Endothelial cell of umbilical vein (primary cell): ENCODE measurements at regions not wholly inside any gene's neighbourhood (a gene's known extent, or its start where the extent isn't known, plus 50 kb on each side); places are given as distances from the start of the nearest gene placed in this dataset.

Experiments used
- BruUV-seq: library from RNA; stranded (reverse); fragments of 400-500 nt; replicated peaks from 2 replicates; lab custom pipeline; 2021; lab: Mats Ljungman, UMichigan
- CTCF ChIA-PET: fragments of 300-600, 350-600 bp; sonication (Branson Sonifier 250); formaldehyde crosslinking; loops from one replicate; lab custom pipeline; 2021; ENCODE audit warnings: antibody characterized with exemption, inconsistent platforms; lab: Charles Lee
- POLR2A ChIA-PET: fragments of 300-600, 350-600 bp; sonication (Branson Sonifier 250); formaldehyde crosslinking; loops from one replicate; lab custom pipeline; 2021; ENCODE audit warnings: antibody characterized with exemption, inconsistent platforms; lab: Charles Lee
- DNase-seq: peaks from one replicate; pipeline ENCODE4 v3.0.0-alpha.2; 2011; ENCODE audit warnings: low read depth, low spot score
- FAIRE-seq: peaks from 2 replicates; lab custom pipeline; 2011; peaks lifted over from hg19 to GRCh38; lab: Jason Lieb, UNC
- H2AFZ ChIP-seq: 2 replicates; pipeline ENCODE4 v1.6.0; 2012; ENCODE audit warnings: low read depth, low read length, control low read depth, inconsistent platforms
- H3K27ac ChIP-seq: 2 replicates; pipeline ENCODE4 v1.5.1; 2011; ENCODE audit warnings: low read depth, mild to moderate bottlenecking, control low read depth, low read length, moderate library complexity; ENCODE audit not compliant: insufficient read depth
- H3K27me3 ChIP-seq, 2 experiments: 2 replicates each; pipeline versions ENCODE4 v1.6.0 to v1.6.1; 2011; ENCODE audit warnings: low read length in 2 of 2, mixed read lengths in 1 of 2; ENCODE audit not compliant: control insufficient read depth in 2 of 2, insufficient read depth in 2 of 2
- H3K36me3 ChIP-seq, 2 experiments: 2 replicates in 1 of 2; 3 replicates in 1 of 2; pipeline ENCODE4 v1.5.1; 2011; ENCODE audit warnings: low read length in 2 of 2, mild to moderate bottlenecking in 1 of 2, moderate library complexity in 1 of 2; ENCODE audit not compliant: control insufficient read depth in 2 of 2, insufficient read depth in 2 of 2; ENCODE audit errors: extremely low read depth in 1 of 2
- H3K4me1 ChIP-seq: 3 replicates; pipeline ENCODE4 v1.5.1; 2011; ENCODE audit warnings: mild to moderate bottlenecking, low read length; ENCODE audit not compliant: control insufficient read depth, insufficient read depth; ENCODE audit errors: extremely low read depth
- H3K4me2 ChIP-seq: 2 replicates; pipeline ENCODE4 v1.6.1; 2011; ENCODE audit warnings: low read length, control low read depth, mixed read lengths; ENCODE audit not compliant: insufficient read depth
- H3K4me3 ChIP-seq, 3 experiments: fragments of 200-600 bp in 1 of 3; sonication (generic), shearing (Covaris generic) in 1 of 3; replicated peaks in 1 of 3; 2 replicates each; pipeline ENCODE4 v1.5.1; 2011 to 2016; ENCODE audit warnings: control low read depth in 3 of 3, low read length in 3 of 3, mild to moderate bottlenecking in 2 of 3, inconsistent platforms in 1 of 3, low read depth in 1 of 3, moderate library complexity in 1 of 3; ENCODE audit not compliant: insufficient read depth in 1 of 3
- H3K79me2 ChIP-seq: 2 replicates; pipeline ENCODE4 v1.6.0; 2012; ENCODE audit warnings: low read length, inconsistent platforms; ENCODE audit not compliant: control insufficient read depth, insufficient read depth
- H3K9ac ChIP-seq: replicated peaks from 2 replicates; pipeline ENCODE3; 2011; ENCODE audit warnings: low read length, control low read depth; ENCODE audit not compliant: insufficient read depth; ENCODE audit errors: extremely low read depth
- H3K9me1 ChIP-seq: replicated peaks from 3 replicates; pipeline ENCODE4 v1.6.0; 2011; ENCODE audit warnings: mild to moderate bottlenecking, low read length; ENCODE audit not compliant: control insufficient read depth, insufficient read depth; ENCODE audit errors: extremely low read depth
- H3K9me3 ChIP-seq: replicated peaks from 2 replicates; pipeline ENCODE4 v1.5.1; 2012; ENCODE audit warnings: low read length, inconsistent platforms; ENCODE audit not compliant: control insufficient read depth, insufficient read depth
- H4K20me1 ChIP-seq: replicated peaks from 2 replicates; pipeline ENCODE3; 2011; ENCODE audit warnings: mild to moderate bottlenecking, low read length; ENCODE audit not compliant: control insufficient read depth, insufficient read depth; ENCODE audit errors: extremely low read depth
- EZH2 ChIP-seq: IDR thresholded peaks from 2 replicates; pipeline ENCODE4 v1.6.1; 2012; ENCODE audit warnings: borderline replicate concordance, low read depth, mild to moderate bottlenecking, moderate library complexity, low read length, inconsistent platforms; ENCODE audit not compliant: severe bottlenecking
- FOS ChIP-seq: IDR thresholded peaks from 2 replicates; pipeline ENCODE4 v1.6.1; 2011; ENCODE audit warnings: mild to moderate bottlenecking, low read length, moderate library complexity, borderline replicate concordance; ENCODE audit not compliant: insufficient read depth
- GATA2 ChIP-seq: IDR thresholded peaks from 2 replicates; pipeline ENCODE4 v1.7.0; 2011; ENCODE audit warnings: low read depth, mild to moderate bottlenecking, moderate library complexity, mixed read lengths, low read length; ENCODE audit not compliant: insufficient read length, insufficient read depth
- JUN ChIP-seq: IDR thresholded peaks from 2 replicates; pipeline ENCODE4 v1.6.1; 2011; ENCODE audit warnings: borderline replicate concordance, low read depth; ENCODE audit not compliant: insufficient read length, insufficient read depth
- MYC ChIP-seq: IDR thresholded peaks from one replicate; pipeline ENCODE4 v1.6.1; 2011; ENCODE audit warnings: mild to moderate bottlenecking, low read depth, low read length
- POLR2A ChIP-seq: IDR thresholded peaks from 2 replicates; pipeline ENCODE4 v1.6.1; 2012; ENCODE audit warnings: low read depth, mild to moderate bottlenecking, control low read depth, low read length
- POLR2AphosphoS5 ChIP-seq: IDR thresholded peaks from 2 replicates; pipeline ENCODE4 v1.6.1; 2012; ENCODE audit warnings: low read depth, mild to moderate bottlenecking, control low read depth, low read length, moderate library complexity; ENCODE audit not compliant: insufficient read depth
- dilution Hi-C: fragments of 300-500 bp; cut with MboI; formaldehyde crosslinking; loops from one replicate; pipeline ENCODE4 v1.15.0; 2019; ENCODE audit warnings: low sequenced_read_pairs; ENCODE audit not compliant: extremely low pct_ligation_motif_present
- intact Hi-C: fragments of 100-400 bp; cut with micrococcal nuclease; formaldehyde crosslinking; loops from one replicate; pipeline ENCODE4 v1.10.0; 2022
- TF ChIP-seq, protein P1 (sequence below), 2 donors: IDR thresholded peaks; 1 replicate in 1 of 2; 2 replicates in 1 of 2; pipeline ENCODE4 v1.5.1; 2011; ENCODE audit warnings: low read length in 2 of 2, mild to moderate bottlenecking in 2 of 2, moderate library complexity in 2 of 2, control low read depth in 1 of 2, inconsistent platforms in 1 of 2, low read depth in 1 of 2; ENCODE audit not compliant: insufficient read depth in 1 of 2; ENCODE audit errors: extremely low read depth in 1 of 2
- TF ChIP-seq, protein P2 (sequence below): IDR thresholded peaks from 2 replicates; pipeline ENCODE4 v1.6.1; 2011; ENCODE audit not compliant: insufficient read depth, insufficient read length

DNA sequence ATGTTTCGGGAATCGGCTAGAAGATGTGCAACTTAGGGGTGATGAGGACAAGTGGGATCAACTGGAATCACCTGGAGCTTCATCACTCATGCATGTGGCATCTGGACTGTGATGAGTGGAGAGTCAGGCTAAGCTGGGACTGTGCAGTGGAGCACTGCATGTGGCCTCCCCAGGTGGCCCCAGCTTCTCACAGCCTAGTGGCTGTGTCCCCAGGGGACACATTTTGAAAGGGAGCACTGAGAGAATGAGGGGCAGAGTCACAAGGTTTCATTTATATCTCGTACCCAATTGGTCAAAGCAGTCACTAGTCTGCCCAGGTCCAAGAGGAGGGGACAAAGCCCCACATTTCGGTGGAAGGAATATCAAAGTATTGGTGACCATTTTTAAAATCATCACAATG, 54.8 kb upstream of the TCF7L2 start:
- no peak for DNase-seq
- ChIA-PET CTCF (no interaction called here), POLR2A (no interaction called here)
- intact Hi-C loops: no loop called here
- no peaks in the 10 kb centered on the region for H3K9me3 ChIP-seq
- TF ChIP-seq GATA2: no peak
- no peak for TF ChIP-seq JUN
- TF ChIP-seq EZH2: no peak
- TF ChIP-seq MYC: no peak
- TF ChIP-seq, protein P1, sequence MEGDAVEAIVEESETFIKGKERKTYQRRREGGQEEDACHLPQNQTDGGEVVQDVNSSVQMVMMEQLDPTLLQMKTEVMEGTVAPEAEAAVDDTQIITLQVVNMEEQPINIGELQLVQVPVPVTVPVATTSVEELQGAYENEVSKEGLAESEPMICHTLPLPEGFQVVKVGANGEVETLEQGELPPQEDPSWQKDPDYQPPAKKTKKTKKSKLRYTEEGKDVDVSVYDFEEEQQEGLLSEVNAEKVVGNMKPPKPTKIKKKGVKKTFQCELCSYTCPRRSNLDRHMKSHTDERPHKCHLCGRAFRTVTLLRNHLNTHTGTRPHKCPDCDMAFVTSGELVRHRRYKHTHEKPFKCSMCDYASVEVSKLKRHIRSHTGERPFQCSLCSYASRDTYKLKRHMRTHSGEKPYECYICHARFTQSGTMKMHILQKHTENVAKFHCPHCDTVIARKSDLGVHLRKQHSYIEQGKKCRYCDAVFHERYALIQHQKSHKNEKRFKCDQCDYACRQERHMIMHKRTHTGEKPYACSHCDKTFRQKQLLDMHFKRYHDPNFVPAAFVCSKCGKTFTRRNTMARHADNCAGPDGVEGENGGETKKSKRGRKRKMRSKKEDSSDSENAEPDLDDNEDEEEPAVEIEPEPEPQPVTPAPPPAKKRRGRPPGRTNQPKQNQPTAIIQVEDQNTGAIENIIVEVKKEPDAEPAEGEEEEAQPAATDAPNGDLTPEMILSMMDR (IDR thresholded peaks at IDR 0.05; ENCODE audit: extremely low read depth in 1 of 2, insufficient read depth in 1 of 2, low read depth in 1 of 2, low read length in 2 of 2): no peak
- H3K4me2 ChIP-seq: no peak overlapping the region
- no peak overlapping the region for H2AFZ ChIP-seq
- no peak for FAIRE-seq
- no peak overlapping the region for H3K27ac ChIP-seq
- no peaks in the 10 kb centered on the region for H3K36me3 ChIP-seq
- BruUV-seq: no TSS peak
- no peaks in the 10 kb centered on the region for H3K79me2 ChIP-seq
- no peak overlapping the region for H3K4me3 ChIP-seq
- no peaks in the 10 kb centered on the region for H3K4me1 ChIP-seq
- H3K9ac ChIP-seq: no peak overlapping the region
- dilution Hi-C loops: no loop called here
- no peaks in the 10 kb centered on the region for H3K27me3 ChIP-seq
- no peaks in the 10 kb centered on the region for H3K9me1 ChIP-seq
- H4K20me1 ChIP-seq: no peaks in the 10 kb centered on the region

DNA sequence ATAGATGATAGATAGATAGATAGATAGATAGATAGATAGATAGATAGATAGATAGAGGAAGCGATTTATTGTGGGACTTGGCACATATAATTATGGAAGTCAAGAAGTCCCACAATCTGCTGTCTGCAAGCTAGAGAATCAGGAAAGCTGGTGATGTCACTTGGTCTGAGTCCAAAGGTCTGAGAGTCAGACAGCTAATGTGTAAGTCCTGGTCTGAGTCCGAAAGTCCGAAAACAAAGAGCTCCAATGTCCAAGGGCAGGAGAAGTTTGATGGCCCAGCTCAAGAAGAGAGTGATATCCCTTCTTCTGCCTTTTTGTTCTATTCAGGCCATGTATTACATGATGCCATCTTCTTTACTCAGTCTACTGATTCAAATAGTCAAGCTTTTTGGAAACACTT, 53.8 kb upstream of the TCF7L2 start:
- Histone ChIP-seq H3K27ac (no peak overlapping the region), H3K79me2 (no peaks in the 10 kb centered on the region), H3K4me2 (no peak overlapping the region), H3K27me3 (no peaks in the 10 kb centered on the region), H3K9me3 (no peaks in the 10 kb centered on the region), H3K4me1 (no peaks in the 10 kb centered on the region), H3K9ac (no peak overlapping the region), H2AFZ (no peak overlapping the region), H3K9me1 (no peaks in the 10 kb centered on the region), H3K36me3 (no peaks in the 10 kb centered on the region), H3K4me3 (no peak overlapping the region), H4K20me1 (no peaks in the 10 kb centered on the region)
- BruUV-seq: no TSS peak
- ChIA-PET POLR2A (no interaction called here), CTCF (interaction anchor here (1.5 kb wide), 1 partner anchor 489 kb away, joined by 4 read pairs; no protein-coding TSS in a partner anchor)
- intact Hi-C loops: no loop called here
- no peak for TF ChIP-seq JUN
- TF ChIP-seq, protein P2, sequence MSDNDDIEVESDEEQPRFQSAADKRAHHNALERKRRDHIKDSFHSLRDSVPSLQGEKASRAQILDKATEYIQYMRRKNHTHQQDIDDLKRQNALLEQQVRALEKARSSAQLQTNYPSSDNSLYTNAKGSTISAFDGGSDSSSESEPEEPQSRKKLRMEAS: no peak
- no peak for TF ChIP-seq MYC
- TF ChIP-seq FOS: no peak
- TF ChIP-seq, protein P1 (IDR thresholded peaks at IDR 0.05; ENCODE audit: extremely low read depth in 1 of 2, insufficient read depth in 1 of 2, low read depth in 1 of 2, low read length in 2 of 2): no peak
- no peak for TF ChIP-seq POLR2AphosphoS5
- no peak for TF ChIP-seq GATA2
- no peak for TF ChIP-seq EZH2
- no peak for TF ChIP-seq POLR2A
- FAIRE-seq: no peak
- dilution Hi-C loops: no loop called here
- no peak for DNase-seq
